K562 (cell line): ENCODE measurements at regions not wholly inside any gene's neighbourhood (a gene's known extent, or its start where the extent isn't known, plus 50 kb on each side); places are given as distances from the start of the nearest gene placed in this dataset.

Experiments
- CHCHD3 ChIP-seq: fragments of 250-450 bp; sonication (Bioruptor Pico); IDR thresholded peaks from 2 replicates; pipeline ENCODE4 v2.1.2; 2022; ENCODE audit warnings: mild to moderate bottlenecking
- ELF4 ChIP-seq: fragments of 450-650 bp; formaldehyde crosslinking; IDR thresholded peaks from 2 replicates; pipeline ENCODE4 v1.4.0; 2022; ENCODE audit warnings: missing genetic modification characterization
- MAFK ChIP-seq: IDR thresholded peaks from 2 replicates; pipeline ENCODE4 v1.6.1; 2011; ENCODE audit warnings: low read length, improper control_type of control experiment
- MECOM ChIP-seq: fragments of 250-450 bp; sonication (Bioruptor Pico); IDR thresholded peaks from 2 replicates; pipeline ENCODE4 v1.8.0; 2022; ENCODE audit warnings: inconsistent platforms
- SIN3A ChIP-seq, 2 experiments: fragments of 150-350 bp in 1 of 2; IDR thresholded peaks; 2 replicates each; pipeline ENCODE4 v1.6.1; 2011 to 2016; ENCODE audit warnings: borderline replicate concordance in 2 of 2, low read depth in 2 of 2, low read length in 2 of 2, mild to moderate bottlenecking in 2 of 2, moderate library complexity in 2 of 2; ENCODE audit not compliant: control insufficient read depth in 1 of 2
- ZNF407 ChIP-seq: fragments of 450-650 bp; IDR thresholded peaks from 2 replicates; pipeline ENCODE4 v1.6.1; 2016; ENCODE audit warnings: low read depth

- no peak for TF ChIP-seq ELF4 (CRISPR knock-in tag)
- no peak for TF ChIP-seq SIN3A (IDR thresholded peaks at IDR 0.05; ENCODE audit: borderline replicate concordance in 2 of 2, control insufficient read depth in 1 of 2, low read depth in 2 of 2, low read length in 2 of 2)
- TF ChIP-seq CHCHD3 (CRISPR knock-in tag): no peak
- no peak for TF ChIP-seq ZNF407
- no peak for TF ChIP-seq MAFK
- no peak for TF ChIP-seq MECOM (CRISPR knock-in tag)
These were observed 1676.0 kb downstream of the SLITRK1 start for GRCh38 chr13:82206241-82206640.
